A673 (cell line): ENCODE measurements at regions not wholly inside any gene's neighbourhood (a gene's known extent, or its start where the extent isn't known, plus 50 kb on each side); places are given as distances from the start of the nearest gene placed in this dataset.

Experiments
- BruUV-seq: library from RNA; stranded (reverse); fragments of 400-500 nt; replicated peaks from 2 replicates; lab custom pipeline; 2021; lab: Mats Ljungman, UMichigan
- CTCF ChIA-PET: fragments of 300-600 bp; sonication (Branson Sonifier 250); formaldehyde crosslinking; loops from one replicate; lab custom pipeline; 2022; ENCODE audit warnings: antibody characterized with exemption; lab: Charles Lee
- POLR2A ChIA-PET: fragments of 300-600 bp; sonication (Branson Sonifier 250); formaldehyde crosslinking; loops from one replicate; lab custom pipeline; 2022; ENCODE audit warnings: antibody characterized with exemption; ENCODE audit not compliant: low non-redundant PET; lab: Charles Lee
- DNase-seq: peaks from one replicate; pipeline ENCODE4 v3.0.0-alpha.2; 2015; ENCODE audit warnings: low spot score
- H3K27ac ChIP-seq: fragments of 200-600 bp; sonication (generic); 2 replicates; pipeline ENCODE4 v1.5.1; 2016; ENCODE audit warnings: mixed run types, low read depth, mild to moderate bottlenecking, mixed read lengths, antibody characterized with exemption, low read length; ENCODE audit not compliant: poor library complexity, severe bottlenecking
- H3K27me3 ChIP-seq: fragments of 200-600 bp; sonication (generic); replicated peaks from 2 replicates; pipeline ENCODE4 v1.6.1; 2017; ENCODE audit warnings: mixed run types, low read depth, mild to moderate bottlenecking, mixed read lengths, antibody characterized with exemption, low read length; ENCODE audit not compliant: insufficient read depth, poor library complexity
- H3K36me3 ChIP-seq: fragments of 200-600 bp; sonication (generic); 2 replicates; pipeline ENCODE4 v1.6.1; 2016; ENCODE audit warnings: mixed run types, mild to moderate bottlenecking, mixed read lengths, antibody characterized with exemption, low read length; ENCODE audit not compliant: insufficient read depth, poor library complexity, severe bottlenecking
- H3K4me1 ChIP-seq: fragments of 200-600 bp; sonication (generic); 2 replicates; pipeline ENCODE4 v1.6.1; 2017; ENCODE audit warnings: mixed run types, mild to moderate bottlenecking, mixed read lengths, antibody characterized with exemption, low read length; ENCODE audit not compliant: insufficient read depth, poor library complexity, severe bottlenecking
- H3K4me3 ChIP-seq: fragments of 200-600 bp; sonication (generic); 2 replicates; pipeline ENCODE4 v1.5.1; 2016; ENCODE audit warnings: low read depth, mixed run types, mild to moderate bottlenecking, mixed read lengths, low read length; ENCODE audit not compliant: poor library complexity, severe bottlenecking
- H3K9me3 ChIP-seq: fragments of 200-600 bp; sonication (generic); 2 replicates; pipeline ENCODE4 v1.6.1; 2016; ENCODE audit warnings: mixed run types, low read depth, mild to moderate bottlenecking, mixed read lengths, antibody characterized with exemption, low read length; ENCODE audit not compliant: poor library complexity, severe bottlenecking
- CTCF ChIP-seq: fragments of 300-800, 200-600 bp; sonication (generic); conservative IDR thresholded peaks from 2 replicates; pipeline ENCODE4 v1.5.1; 2017; ENCODE audit warnings: low read depth, mild to moderate bottlenecking, antibody characterized with exemption, low read length, moderate library complexity, mixed read lengths
- EZH2 ChIP-seq: fragments of 200-600 bp; sonication (generic); IDR thresholded peaks from 2 replicates; pipeline ENCODE4 v1.6.1; 2017; ENCODE audit warnings: borderline replicate concordance, low read depth, mild to moderate bottlenecking, mixed read lengths, antibody characterized with exemption, low read length; ENCODE audit not compliant: poor library complexity, severe bottlenecking
- intact Hi-C: fragments of 100-400 bp; cut with micrococcal nuclease; formaldehyde crosslinking; loops from one replicate; pipeline ENCODE4 v1.10.0; 2022; ENCODE audit not compliant: unreplicated experiment

- POLR2A ChIA-PET, result no interaction called here
- H3K4me1 ChIP-seq, result no peaks in the 10 kb centered on the region
- H3K4me3 ChIP-seq, result no peak overlapping the region
- TF ChIP-seq CTCF, result no peak
- TF ChIP-seq EZH2, result no peak
- H3K36me3 ChIP-seq, result no peaks in the 10 kb centered on the region
- no peaks in the 10 kb centered on the region for H3K9me3 ChIP-seq
- no TSS peak for BruUV-seq
- CTCF ChIA-PET, result no interaction called here
- intact Hi-C loops, result no loop called here
- DNase-seq, result peak; percentile 21
- no peaks in the 10 kb centered on the region for H3K27me3 ChIP-seq
- no peak overlapping the region for H3K27ac ChIP-seq
Measured at GRCh38 chr13:97752961-97753668, 200.4 kb upstream of the IPO5 start.

GRCh38 chr13:97753942-97754670 lies 199.4 kb upstream of the IPO5 start:
- intact Hi-C loops, result no loop called here
- no TSS peak for BruUV-seq
- Histone ChIP-seq H3K4me1 (no peaks in the 10 kb centered on the region), H3K36me3 (no peaks in the 10 kb centered on the region), H3K9me3 (no peaks in the 10 kb centered on the region), H3K27ac (no peak overlapping the region), H3K4me3 (no peak overlapping the region), H3K27me3 (no peaks in the 10 kb centered on the region)
- POLR2A ChIA-PET, result no interaction called here
- TF ChIP-seq EZH2, result no peak
- peak; percentile 47 for TF ChIP-seq CTCF
- CTCF ChIA-PET, result no interaction called here
- DNase-seq, result no peak

GRCh38 chr13:97757807-97758206 lies 195.7 kb upstream of the IPO5 start:
- intact Hi-C loops, result no loop called here
- H3K4me3 ChIP-seq, result no peak overlapping the region
- TF ChIP-seq EZH2, result no peak
- no peak for TF ChIP-seq CTCF
- ChIA-PET CTCF (no interaction called here), POLR2A (no interaction called here)
- no peaks in the 10 kb centered on the region for H3K4me1 ChIP-seq
- no TSS peak for BruUV-seq
- peak; percentile 33 for DNase-seq
- H3K27me3 ChIP-seq, result no peaks in the 10 kb centered on the region
- no peaks in the 10 kb centered on the region for H3K36me3 ChIP-seq
- H3K27ac ChIP-seq, result no peak overlapping the region
- H3K9me3 ChIP-seq, result no peaks in the 10 kb centered on the region
